K562 (cell line): ENCODE measurements at regions not wholly inside any gene's neighbourhood (a gene's known extent, or its start where the extent isn't known, plus 50 kb on each side); places are given as distances from the start of the nearest gene placed in this dataset.
A peak's percentile ranks its signal among the peaks of the same experiment; 100 is the strongest.

Experiments used
- ATAC-seq: fragments of 200-7000 bp; cut with Tn5 transposase; 3 replicates; pipeline ENCODE4 v1.9.1; 2020; ENCODE audit warnings: moderate library complexity
- BruUV-seq: library from RNA; stranded (reverse); fragments of 400-500 nt; replicated peaks from 2 replicates; lab custom pipeline; 2021; lab: Mats Ljungman, UMichigan
- CTCF ChIA-PET: fragments of 300-600 bp; formaldehyde crosslinking; extraction: SDS; loops from one replicate; lab custom pipeline; 2021; ENCODE audit warnings: low intra/inter-chr PET ratio; lab: Yijun Ruan, JAX
- POLR2A ChIA-PET: fragments of 300-600, 350-650 bp; sonication (Branson Sonifier 250); formaldehyde crosslinking; extraction: SDS; loops from one replicate; lab custom pipeline; 2021; ENCODE audit warnings: antibody characterized with exemption, inconsistent platforms; lab: Yijun Ruan, JAX
- DNase-seq, 4 experiments: peaks; one replicate each; pipeline versions ENCODE4 v3.0.0 to v3.0.0-alpha.2; 2011 to 2018; ENCODE audit warnings: low spot score in 3 of 4, mixed read lengths in 3 of 4; ENCODE audit errors: extremely low read depth in 1 of 4
- FAIRE-seq: peaks from 2 replicates; lab custom pipeline; 2011; peaks lifted over from hg19 to GRCh38; lab: Jason Lieb, UNC
- H2AFZ ChIP-seq: 2 replicates; pipeline ENCODE4 v1.6.0; 2011; ENCODE audit warnings: low read depth, low read length, control low read depth, inconsistent platforms
- H3K27ac ChIP-seq: fragments of 200-600 bp; 3 replicates; pipeline ENCODE4 v1.8.0; 2011; ENCODE audit warnings: low read depth, mild to moderate bottlenecking, control low read depth, inconsistent platforms, low read length, moderate library complexity, mixed read lengths; ENCODE audit errors: extremely low read depth
- H3K27me3 ChIP-seq, 2 experiments: fragments of 300-600 bp in 1 of 2; 2 replicates in 1 of 2; 3 replicates in 1 of 2; pipeline versions ENCODE4 v1.6.0 to v1.8.0; 2011; ENCODE audit warnings: inconsistent platforms in 2 of 2, low read length in 2 of 2, mild to moderate bottlenecking in 1 of 2, mixed read lengths in 1 of 2, moderate library complexity in 1 of 2; ENCODE audit not compliant: control insufficient read depth in 2 of 2, insufficient read depth in 2 of 2
- H3K36me3 ChIP-seq: fragments of 300-600 bp; 3 replicates; pipeline ENCODE4 v1.8.0; 2011; ENCODE audit warnings: mild to moderate bottlenecking, low read length, inconsistent platforms; ENCODE audit not compliant: control insufficient read depth, insufficient read depth
- H3K4me1 ChIP-seq, 2 experiments: fragments of 200-600 bp in 1 of 2; replicated peaks in 1 of 2; 2 replicates in 1 of 2; 3 replicates in 1 of 2; pipeline versions ENCODE4 v1.5.1 to v1.8.0; 2011; ENCODE audit warnings: inconsistent platforms in 2 of 2, low read length in 2 of 2, mild to moderate bottlenecking in 1 of 2, mixed read lengths in 1 of 2, moderate library complexity in 1 of 2; ENCODE audit not compliant: control insufficient read depth in 2 of 2, insufficient read depth in 2 of 2
- H3K4me2 ChIP-seq: 2 replicates; pipeline ENCODE4 v1.6.1; 2011; ENCODE audit warnings: low read length, control low read depth, inconsistent platforms, mixed read lengths; ENCODE audit not compliant: insufficient read depth
- H3K4me3 ChIP-seq: fragments of 200-600 bp; sonication (generic), shearing (Covaris generic); 2 replicates; pipeline ENCODE4 v1.5.1; 2016; ENCODE audit warnings: control low read depth, inconsistent platforms
- H3K79me2 ChIP-seq: fragments of 200-600 bp; 3 replicates; pipeline ENCODE4 v1.8.0; 2011; ENCODE audit warnings: low read length, inconsistent platforms; ENCODE audit not compliant: control insufficient read depth, insufficient read depth
- H3K9ac ChIP-seq, 2 experiments: 2 replicates each; pipeline versions ENCODE4 v1.6.0 to v1.6.1; 2011; ENCODE audit warnings: low read depth in 2 of 2, low read length in 2 of 2, control low read depth in 1 of 2, inconsistent platforms in 1 of 2, mild to moderate bottlenecking in 1 of 2, mixed read lengths in 1 of 2; ENCODE audit not compliant: insufficient read depth in 1 of 2
- H3K9me1 ChIP-seq: one replicate; pipeline ENCODE4 v1.6.0; 2011; ENCODE audit warnings: inconsistent platforms, mild to moderate bottlenecking, low read length, moderate library complexity; ENCODE audit not compliant: control insufficient read depth, insufficient read depth
- H3K9me3 ChIP-seq: replicated peaks from 2 replicates; pipeline ENCODE4 v1.5.1; 2011; ENCODE audit warnings: low read depth, low read length, inconsistent platforms; ENCODE audit not compliant: control insufficient read depth, insufficient read depth
- H4K20me1 ChIP-seq: replicated peaks from 2 replicates; pipeline ENCODE4 v1.6.1; 2011; ENCODE audit warnings: low read length, inconsistent platforms, mixed read lengths; ENCODE audit not compliant: control insufficient read depth, insufficient read depth
- CTCF ChIP-seq, 3 experiments: IDR thresholded peaks in 2 of 3; conservative IDR thresholded peaks in 1 of 3; 2 replicates each; pipeline ENCODE4 v1.5.1; 2011 to 2012; ENCODE audit warnings: low read length in 3 of 3, mild to moderate bottlenecking in 3 of 3, control low read depth in 2 of 3, improper control_type of control experiment in 1 of 3, inconsistent platforms in 1 of 3, low read depth in 1 of 3, mixed read lengths in 1 of 3, moderate library complexity in 1 of 3; ENCODE audit not compliant: insufficient read depth in 2 of 3
- POLR2AphosphoS2 ChIP-seq: IDR thresholded peaks from 2 replicates; pipeline ENCODE4 v1.6.1; 2012; ENCODE audit warnings: low read length, improper control_type of control experiment
- RAD21 ChIP-seq, 2 experiments: fragments of 250-450 bp in 1 of 2; fragments of 450-650 bp in 1 of 2; sonication (Bioruptor Pico) in 1 of 2; formaldehyde crosslinking in 1 of 2; IDR thresholded peaks in 1 of 2; conservative IDR thresholded peaks in 1 of 2; 2 replicates each; pipeline versions ENCODE4 v1.4.0 to v1.8.0; 2020 to 2022; ENCODE audit warnings: mild to moderate bottlenecking in 2 of 2, moderate library complexity in 1 of 2
- ZBED1 ChIP-seq: IDR thresholded peaks from 2 replicates; pipeline ENCODE4 v1.6.1; 2014
- ZBTB12 ChIP-seq: fragments of 250-450 bp; sonication (Bioruptor Pico); IDR thresholded peaks from 2 replicates; pipeline ENCODE4 v1.4.0; 2020
- ZNF347 ChIP-seq: fragments of 450-650 bp; formaldehyde crosslinking; IDR thresholded peaks from 2 replicates; pipeline ENCODE4 v1.4.0; 2020; ENCODE audit warnings: low read depth, mild to moderate bottlenecking, moderate library complexity
- WGBS: fragments of 100-300 bp; shearing (Covaris generic); methylation state at CpG from one replicate; pipeline ENCODE4 v1.1.6; 2016; ENCODE audit warnings: low coverage, mixed read lengths; ENCODE audit not compliant: insufficient coverage; ENCODE audit errors: missing lambda C conversion rate; 5-methylcytosine and 5-hydroxymethylcytosine counted together
- in situ Hi-C: fragments of 300-500 bp; cut with MboI; formaldehyde crosslinking; loops from 4 replicates; pipeline ENCODE4 v1.15.0; 2018; ENCODE audit warnings: inconsistent platforms, mixed read lengths
- intact Hi-C: fragments of 100-400 bp; cut with micrococcal nuclease; formaldehyde crosslinking; loops from 2 replicates; pipeline ENCODE4 v1.14.2; 2022
- TF ChIP-seq, protein P1 (sequence below), 2 experiments: fragments of 450-650 bp; formaldehyde crosslinking in 1 of 2; IDR thresholded peaks; 2 replicates each; pipeline versions ENCODE4 v1.4.0 to v1.6.1; 2014 to 2020; ENCODE audit warnings: mild to moderate bottlenecking in 2 of 2, borderline replicate concordance in 1 of 2, low read depth in 1 of 2

DNA sequence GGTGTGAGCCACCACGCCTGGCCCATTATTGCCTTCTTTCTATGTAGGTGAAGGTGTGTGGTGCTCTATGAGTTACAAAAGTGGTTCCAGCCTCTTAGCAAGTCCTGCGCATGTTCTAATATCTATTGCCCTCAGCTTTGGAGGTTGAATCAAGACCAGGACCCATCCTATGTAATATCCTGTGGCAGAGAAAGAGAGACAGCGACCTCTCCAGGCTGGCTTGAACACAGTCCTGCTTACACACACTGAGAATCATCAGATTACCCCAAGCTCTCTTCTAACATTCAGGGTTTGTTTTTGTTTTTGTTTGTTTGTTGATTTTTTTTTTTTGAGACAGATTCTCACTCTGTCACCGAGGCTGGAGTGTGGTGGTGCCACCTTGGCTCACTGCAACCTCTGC lies 94.7 kb upstream of the OSMR start:
- Histone ChIP-seq H3K9ac (no peak overlapping the region), H3K27me3 (peaks cover 12 to 32% of the 10 kb centered on the region in 2 experiments; a peak in 4 of 5 replicates), H3K4me2 (no peak overlapping the region), H3K9me1 (no peaks in the 10 kb centered on the region), H3K79me2 (no peaks in the 10 kb centered on the region), H3K4me1 (no peaks in the 10 kb centered on the region), H3K9me3 (no peaks in the 10 kb centered on the region), H4K20me1 (no peaks in the 10 kb centered on the region), H3K27ac (no peak overlapping the region), H3K36me3 (no peaks in the 10 kb centered on the region), H3K4me3 (no peak overlapping the region), H2AFZ (no peak overlapping the region)
- intact Hi-C loops, result no loop called here
- FAIRE-seq (no peak), DNase-seq (peak in 1 of 4 experiments; percentile 13), ATAC-seq (peak; percentile 84)
- CTCF ChIA-PET, result no interaction called here
- TF ChIP-seq ZBED1 (no peak), ZNF347 (no peak), POLR2AphosphoS2 (no peak), CTCF (IDR thresholded peaks at IDR 0.05 in 2 of 3, conservative IDR thresholded peaks at IDR 0.05 in 1 of 3; ENCODE audit: insufficient read depth in 2 of 3, low read depth in 1 of 3, low read length in 3 of 3) (peak in 2 of 3 experiments; percentile 35 to 43; a peak in 5 of 6 replicates), RAD21 (CRISPR knock-in tag; conservative IDR thresholded peaks at IDR 0.05 in 1 of 2, IDR thresholded peaks at IDR 0.05 in 1 of 2) (peak in 1 of 2 experiments; percentile 37; a peak in 2 of 4 replicates), ZBTB12 (CRISPR knock-in tag) (no peak)
- TF ChIP-seq, protein P1, sequence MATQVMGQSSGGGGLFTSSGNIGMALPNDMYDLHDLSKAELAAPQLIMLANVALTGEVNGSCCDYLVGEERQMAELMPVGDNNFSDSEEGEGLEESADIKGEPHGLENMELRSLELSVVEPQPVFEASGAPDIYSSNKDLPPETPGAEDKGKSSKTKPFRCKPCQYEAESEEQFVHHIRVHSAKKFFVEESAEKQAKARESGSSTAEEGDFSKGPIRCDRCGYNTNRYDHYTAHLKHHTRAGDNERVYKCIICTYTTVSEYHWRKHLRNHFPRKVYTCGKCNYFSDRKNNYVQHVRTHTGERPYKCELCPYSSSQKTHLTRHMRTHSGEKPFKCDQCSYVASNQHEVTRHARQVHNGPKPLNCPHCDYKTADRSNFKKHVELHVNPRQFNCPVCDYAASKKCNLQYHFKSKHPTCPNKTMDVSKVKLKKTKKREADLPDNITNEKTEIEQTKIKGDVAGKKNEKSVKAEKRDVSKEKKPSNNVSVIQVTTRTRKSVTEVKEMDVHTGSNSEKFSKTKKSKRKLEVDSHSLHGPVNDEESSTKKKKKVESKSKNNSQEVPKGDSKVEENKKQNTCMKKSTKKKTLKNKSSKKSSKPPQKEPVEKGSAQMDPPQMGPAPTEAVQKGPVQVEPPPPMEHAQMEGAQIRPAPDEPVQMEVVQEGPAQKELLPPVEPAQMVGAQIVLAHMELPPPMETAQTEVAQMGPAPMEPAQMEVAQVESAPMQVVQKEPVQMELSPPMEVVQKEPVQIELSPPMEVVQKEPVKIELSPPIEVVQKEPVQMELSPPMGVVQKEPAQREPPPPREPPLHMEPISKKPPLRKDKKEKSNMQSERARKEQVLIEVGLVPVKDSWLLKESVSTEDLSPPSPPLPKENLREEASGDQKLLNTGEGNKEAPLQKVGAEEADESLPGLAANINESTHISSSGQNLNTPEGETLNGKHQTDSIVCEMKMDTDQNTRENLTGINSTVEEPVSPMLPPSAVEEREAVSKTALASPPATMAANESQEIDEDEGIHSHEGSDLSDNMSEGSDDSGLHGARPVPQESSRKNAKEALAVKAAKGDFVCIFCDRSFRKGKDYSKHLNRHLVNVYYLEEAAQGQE (IDR thresholded peaks at IDR 0.05; ENCODE audit: borderline replicate concordance), result peak; percentile 22; the same call in 1 of the 2 replicates
- TF ChIP-seq, protein P1 (CRISPR knock-in tag; IDR thresholded peaks at IDR 0.05; ENCODE audit: low read depth), result no peak
- 18% methylated on average over 4 of the region's 4 CpGs for WGBS
- in situ Hi-C loops, result no loop called here
- no TSS peak for BruUV-seq
- POLR2A ChIA-PET, result no interaction called here
